Lower lobe of right lung (tissue), 2 donors: ENCODE measurements at regions not wholly inside any gene's neighbourhood (a gene's known extent, or its start where the extent isn't known, plus 50 kb on each side); places are given as distances from the start of the nearest gene placed in this dataset.

ENCODE experiments used
- ATAC-seq, 2 donors: fragments of 200-7000 bp; cut with Tn5 transposase; one replicate each; pipeline ENCODE4 v1.9.1; 2020 to 2022; ENCODE audit warnings: mild to moderate bottlenecking in 2 of 2, moderate library complexity in 2 of 2
- DNase-seq: peaks from one replicate; pipeline ENCODE4 v3.0.0-alpha.2; 2020
- H3K27ac ChIP-seq: fragments of 200-600 bp; one replicate; pipeline ENCODE4 v1.8.0; 2022
- H3K27me3 ChIP-seq: fragments of 200-600 bp; one replicate; pipeline ENCODE4 v1.8.0; 2022; ENCODE audit warnings: low read depth
- H3K36me3 ChIP-seq: fragments of 200-600 bp; one replicate; pipeline ENCODE4 v1.8.0; 2022; ENCODE audit warnings: mild to moderate bottlenecking
- H3K4me1 ChIP-seq: fragments of 200-600 bp; one replicate; pipeline ENCODE4 v1.8.0; 2022
- H3K4me3 ChIP-seq: fragments of 200-600 bp; one replicate; pipeline ENCODE4 v1.8.0; 2022; ENCODE audit warnings: mild to moderate bottlenecking
- H3K9me3 ChIP-seq: fragments of 200-600 bp; one replicate; pipeline ENCODE4 v1.8.0; 2022
- CTCF ChIP-seq: fragments of 200-600 bp; IDR thresholded peaks from one replicate; pipeline ENCODE4 v1.8.0; 2022; ENCODE audit warnings: antibody characterized with exemption, mild to moderate bottlenecking
- intact Hi-C: fragments of 100-400 bp; cut with DNase I; formaldehyde crosslinking; loops from one replicate; pipeline ENCODE4 v1.11.0; 2022
- donor health status: DM: no; HTN: yes; CAD: no; lungs with severe emphysema.

DNA sequence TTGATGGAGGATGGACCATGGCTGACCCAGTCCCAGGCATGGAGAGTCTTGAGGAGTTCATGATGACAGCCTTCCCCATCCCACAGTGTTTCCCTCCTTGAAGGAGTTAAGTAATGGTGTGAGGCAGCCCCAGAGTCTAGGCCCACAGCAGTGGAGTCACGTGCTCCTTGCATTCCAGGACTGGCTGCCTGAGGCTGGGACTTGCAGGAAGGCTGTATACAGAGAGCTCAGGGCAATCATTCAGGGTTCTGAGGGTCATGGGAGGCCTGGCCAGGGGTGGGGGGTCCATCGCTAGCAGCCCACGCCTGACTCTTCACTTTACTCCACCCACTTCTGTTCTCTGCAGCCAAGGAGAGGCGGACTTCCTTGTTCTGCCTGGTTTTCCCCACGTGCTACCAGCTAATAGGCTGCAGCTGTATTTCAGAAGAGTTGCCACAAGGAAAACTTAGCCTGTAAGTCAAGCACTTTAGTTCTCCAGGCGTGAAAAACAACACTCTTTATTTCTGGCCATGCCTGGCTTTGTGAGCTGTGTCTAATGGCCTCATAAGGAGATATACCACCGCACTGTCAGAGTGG lies 272.5 kb downstream of the DHX35 start:
- Histone ChIP-seq H3K9me3 (no peaks in the 10 kb centered on the region), H3K4me1 (no peaks in the 10 kb centered on the region), H3K27me3 (peaks cover 5% of the 10 kb centered on the region), H3K36me3 (no peaks in the 10 kb centered on the region), H3K27ac (no peak overlapping the region), H3K4me3 (no peak overlapping the region)
- no peak for TF ChIP-seq CTCF
- ATAC-seq (no peak), DNase-seq (no peak)
- intact Hi-C loops: no loop called here

DNA sequence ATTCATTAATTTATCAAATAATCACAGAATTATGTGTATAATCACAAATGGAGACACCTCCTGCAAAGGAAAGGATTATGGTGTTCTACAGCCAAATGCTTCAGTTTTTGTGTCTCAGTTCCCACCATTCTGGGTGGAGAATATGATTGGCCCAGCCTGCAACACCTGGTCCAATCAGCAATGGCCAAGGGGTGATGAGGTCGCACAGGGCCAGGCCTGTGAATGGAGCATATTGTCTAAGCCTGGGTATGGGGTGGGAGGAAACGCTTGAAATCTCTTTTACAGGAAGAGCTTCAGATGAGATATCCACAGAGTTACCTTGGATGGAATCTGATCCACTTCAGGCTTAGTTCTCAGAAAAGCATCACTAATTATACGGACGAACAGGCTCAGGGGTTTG lies 271.6 kb downstream of the DHX35 start:
- no peaks in the 10 kb centered on the region for H3K36me3 ChIP-seq
- H3K27me3 ChIP-seq: peaks cover 5% of the 10 kb centered on the region
- DNase-seq (no peak), ATAC-seq (no peak)
- TF ChIP-seq CTCF: no peak
- H3K27ac ChIP-seq: no peak overlapping the region
- no peaks in the 10 kb centered on the region for H3K4me1 ChIP-seq
- H3K9me3 ChIP-seq: no peaks in the 10 kb centered on the region
- intact Hi-C loops: no loop called here
- H3K4me3 ChIP-seq: no peak overlapping the region

DNA sequence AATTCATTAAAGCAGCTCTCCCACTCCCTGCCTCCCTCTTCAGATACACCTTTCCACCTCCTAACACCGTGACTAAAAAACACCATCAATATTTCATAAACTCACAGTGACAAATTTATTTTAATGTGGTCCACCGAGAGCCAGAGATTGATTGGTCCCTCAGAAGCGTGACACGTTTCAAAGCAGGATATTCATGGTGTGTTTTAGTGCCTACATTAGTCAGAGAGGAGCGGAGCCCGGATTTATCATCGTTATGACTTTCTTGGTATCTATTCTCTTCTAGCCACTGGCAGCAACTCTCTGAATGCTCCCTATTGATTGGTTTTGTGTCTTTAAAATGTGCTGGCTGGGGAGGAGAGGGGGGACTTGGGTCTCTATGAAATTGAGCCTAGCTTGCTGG lies 265.3 kb downstream of the DHX35 start:
- no peak for TF ChIP-seq CTCF
- Histone ChIP-seq H3K4me1 (no peaks in the 10 kb centered on the region), H3K27me3 (peaks cover 8% of the 10 kb centered on the region), H3K27ac (no peak overlapping the region), H3K36me3 (no peaks in the 10 kb centered on the region), H3K9me3 (no peaks in the 10 kb centered on the region), H3K4me3 (no peak overlapping the region)
- intact Hi-C loops: no loop called here
- ATAC-seq (no peak), DNase-seq (no peak)

- no peak for ATAC-seq
- intact Hi-C loops: no loop called here
Observed at GRCh38 chr20:39225978-39226377, 263.8 kb downstream of the DHX35 start.

GRCh38 chr20:39225536-39225935 lies 263.4 kb downstream of the DHX35 start:
- Histone ChIP-seq H3K4me3 (no peak overlapping the region), H3K27ac (no peak overlapping the region), H3K4me1 (no peaks in the 10 kb centered on the region), H3K27me3 (peaks cover 8% of the 10 kb centered on the region), H3K36me3 (no peaks in the 10 kb centered on the region), H3K9me3 (no peaks in the 10 kb centered on the region)
- TF ChIP-seq CTCF: no peak
- intact Hi-C loops: no loop called here
- DNase-seq (no peak), ATAC-seq (no peak)

More at GRCh38 chr20:39225978-39226377, 263.8 kb downstream of the DHX35 start:
- no peaks in the 10 kb centered on the region for H3K36me3 ChIP-seq
- no peak overlapping the region for H3K4me3 ChIP-seq
- no peak for TF ChIP-seq CTCF
- H3K9me3 ChIP-seq: no peaks in the 10 kb centered on the region
- no peak overlapping the region for H3K27ac ChIP-seq
- no peak for DNase-seq
- H3K4me1 ChIP-seq: no peaks in the 10 kb centered on the region
- peaks cover 11% of the 10 kb centered on the region for H3K27me3 ChIP-seq

DNA sequence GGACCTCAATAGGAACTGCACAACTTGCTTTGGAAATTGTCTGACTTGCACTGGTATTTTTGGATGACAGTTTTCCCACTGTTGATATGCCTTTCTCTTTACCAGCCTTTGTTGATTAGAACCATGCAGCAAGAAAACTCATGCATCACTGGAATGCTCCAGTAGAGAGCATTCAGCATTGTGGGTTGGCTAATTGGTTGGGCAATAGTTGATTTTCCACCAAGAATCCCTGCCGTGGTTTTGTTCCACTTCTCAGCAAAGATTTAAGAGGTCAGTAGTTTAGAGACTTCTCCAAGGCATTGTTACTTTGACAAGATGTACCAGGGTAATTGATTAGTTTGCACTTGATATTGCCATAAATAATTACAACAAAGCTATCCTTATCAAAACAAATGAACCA lies 260.0 kb downstream of the DHX35 start:
- TF ChIP-seq CTCF: no peak
- H3K27ac ChIP-seq: no peak overlapping the region
- intact Hi-C loops: no loop called here
- H3K36me3 ChIP-seq: no peaks in the 10 kb centered on the region
- no peak overlapping the region for H3K4me3 ChIP-seq
- ATAC-seq: no peak
- no peaks in the 10 kb centered on the region for H3K4me1 ChIP-seq
- no peak for DNase-seq
- H3K27me3 ChIP-seq: peaks cover 6% of the 10 kb centered on the region
- H3K9me3 ChIP-seq: no peaks in the 10 kb centered on the region
